ENCODE measurements at regions not wholly inside any gene's neighbourhood (a gene's known extent, or its start where the extent isn't known, plus 50 kb on each side); places are given as distances from the start of the nearest gene placed in this dataset.

GRCh38 chr3:64945171-64945729, 257.4 kb upstream of the ADAMTS9 start:
- DNase-seq (ENCODE audit: extremely low spot score) = no peak
- POLR2A ChIA-PET = no interaction called here
- CTCF ChIA-PET = interaction anchor here (1.1 to 1.4 kb wide), 2 partner anchors 15 to 21 kb away, joined by 3 read pairs; no protein-coding TSS in a partner anchor
- TF ChIP-seq, protein P1, sequence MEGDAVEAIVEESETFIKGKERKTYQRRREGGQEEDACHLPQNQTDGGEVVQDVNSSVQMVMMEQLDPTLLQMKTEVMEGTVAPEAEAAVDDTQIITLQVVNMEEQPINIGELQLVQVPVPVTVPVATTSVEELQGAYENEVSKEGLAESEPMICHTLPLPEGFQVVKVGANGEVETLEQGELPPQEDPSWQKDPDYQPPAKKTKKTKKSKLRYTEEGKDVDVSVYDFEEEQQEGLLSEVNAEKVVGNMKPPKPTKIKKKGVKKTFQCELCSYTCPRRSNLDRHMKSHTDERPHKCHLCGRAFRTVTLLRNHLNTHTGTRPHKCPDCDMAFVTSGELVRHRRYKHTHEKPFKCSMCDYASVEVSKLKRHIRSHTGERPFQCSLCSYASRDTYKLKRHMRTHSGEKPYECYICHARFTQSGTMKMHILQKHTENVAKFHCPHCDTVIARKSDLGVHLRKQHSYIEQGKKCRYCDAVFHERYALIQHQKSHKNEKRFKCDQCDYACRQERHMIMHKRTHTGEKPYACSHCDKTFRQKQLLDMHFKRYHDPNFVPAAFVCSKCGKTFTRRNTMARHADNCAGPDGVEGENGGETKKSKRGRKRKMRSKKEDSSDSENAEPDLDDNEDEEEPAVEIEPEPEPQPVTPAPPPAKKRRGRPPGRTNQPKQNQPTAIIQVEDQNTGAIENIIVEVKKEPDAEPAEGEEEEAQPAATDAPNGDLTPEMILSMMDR (IDR thresholded peaks at IDR 0.05; ENCODE audit: control extremely low read depth, extremely low read depth, low read depth, missing control alignments) = no peak

- no peak for DNase-seq (ENCODE audit: extremely low spot score)
- POLR2A ChIA-PET = no interaction called here
- TF ChIP-seq, protein P1 (IDR thresholded peaks at IDR 0.05; ENCODE audit: control extremely low read depth, extremely low read depth, low read depth, missing control alignments) = no peak
- CTCF ChIA-PET = no interaction called here
These were observed 256.1 kb upstream of the ADAMTS9 start for GRCh38 chr3:64943866-64944265.

- ChIA-PET CTCF (interaction anchor here (1.3 kb wide), 1 partner anchor 14 kb away, joined by 3 read pairs; no protein-coding TSS in a partner anchor), POLR2A (no interaction called here)
- no peak for DNase-seq (ENCODE audit: extremely low spot score)
- TF ChIP-seq, protein P1 (IDR thresholded peaks at IDR 0.05; ENCODE audit: control extremely low read depth, extremely low read depth, low read depth, missing control alignments) = no peak
These were observed 253.0 kb upstream of the ADAMTS9 start for GRCh38 chr3:64940596-64941348.

- CTCF ChIA-PET = interaction anchor here (1.3 kb wide), 1 partner anchor 14 kb away, joined by 3 read pairs; no protein-coding TSS in a partner anchor
These were observed 252.1 kb upstream of the ADAMTS9 start for GRCh38 chr3:64939747-64940450.

DNA sequence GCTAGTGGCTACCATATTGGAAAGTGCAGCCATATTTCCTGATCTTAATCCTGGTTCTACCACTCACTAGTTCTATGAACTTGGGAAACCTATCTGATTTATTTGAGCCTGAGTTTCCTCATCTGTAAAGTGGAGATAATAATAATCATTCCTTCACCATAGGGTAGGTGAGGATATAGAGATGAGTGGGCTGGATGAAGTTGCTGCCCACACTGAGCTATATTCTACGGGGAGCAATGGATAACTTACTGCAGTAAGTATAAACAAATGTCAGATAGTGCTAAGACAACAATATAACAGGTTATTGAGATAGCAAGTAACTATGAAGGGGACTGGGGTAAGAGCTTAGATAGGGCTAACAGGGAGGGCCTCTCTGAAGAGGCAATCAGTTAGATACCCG, 251.5 kb upstream of the ADAMTS9 start:
- ChIA-PET CTCF (no interaction called here), POLR2A (no interaction called here)
- TF ChIP-seq, protein P1 (IDR thresholded peaks at IDR 0.05; ENCODE audit: control extremely low read depth, extremely low read depth, low read depth, missing control alignments) = no peak
- no peak for DNase-seq (ENCODE audit: extremely low spot score)

More at GRCh38 chr3:64939747-64940450, 252.1 kb upstream of the ADAMTS9 start:
- DNase-seq (ENCODE audit: extremely low spot score) = no peak
- POLR2A ChIA-PET = no interaction called here
- TF ChIP-seq, protein P1 (IDR thresholded peaks at IDR 0.05; ENCODE audit: control extremely low read depth, extremely low read depth, low read depth, missing control alignments) = no peak

DNA sequence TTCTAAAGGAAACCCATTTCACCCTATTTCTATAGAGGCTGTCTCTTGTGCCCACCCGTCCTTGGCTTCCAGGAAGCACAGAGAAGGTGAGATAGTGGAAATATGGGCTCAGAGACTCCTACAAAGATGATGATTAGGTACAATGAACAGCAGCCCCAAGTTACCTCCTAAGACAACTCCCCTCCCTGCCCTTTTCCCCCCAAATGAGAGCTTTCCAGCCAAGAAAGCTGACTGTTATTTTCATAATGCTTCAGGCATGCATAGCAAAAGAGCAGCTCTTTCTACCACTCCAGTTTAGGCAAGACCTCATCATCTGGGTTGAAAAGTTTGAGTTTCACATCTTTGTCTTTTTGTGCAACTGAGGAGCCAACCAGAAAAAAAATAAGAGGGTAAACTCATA, 248.8 kb upstream of the ADAMTS9 start:
- DNase-seq (ENCODE audit: extremely low spot score) = no peak
- CTCF ChIA-PET = no interaction called here
- POLR2A ChIA-PET = no interaction called here
- TF ChIP-seq, protein P1 (IDR thresholded peaks at IDR 0.05; ENCODE audit: control extremely low read depth, extremely low read depth, low read depth, missing control alignments) = no peak

Measured in GM10248 (cell line).